AG04449 (cell line): ENCODE measurements at regions not wholly inside any gene's neighbourhood (a gene's known extent, or its start where the extent isn't known, plus 50 kb on each side); places are given as distances from the start of the nearest gene placed in this dataset.

ENCODE experiments used
- CTCF ChIA-PET: fragments of 350-600 bp; formaldehyde crosslinking; extraction: SDS; loops from one replicate; lab custom pipeline; 2021; ENCODE audit warnings: antibody characterized with exemption; lab: Yijun Ruan, JAX
- POLR2A ChIA-PET: fragments of 400-600, 350-600 bp; formaldehyde crosslinking; extraction: SDS; loops from one replicate; lab custom pipeline; 2020; ENCODE audit warnings: antibody characterized with exemption, inconsistent platforms; lab: Yijun Ruan, JAX
- DNase-seq: peaks from one replicate; pipeline ENCODE4 v3.0.0-alpha.2; 2010; ENCODE audit warnings: low read depth, low spot score
- H3K4me3 ChIP-seq: 2 replicates; pipeline ENCODE4 v1.5.1; 2011; ENCODE audit warnings: low read depth, mild to moderate bottlenecking, control low read depth, low read length
- TF ChIP-seq, protein P1 (sequence below): IDR thresholded peaks from one replicate; pipeline ENCODE4 v1.5.1; 2011; ENCODE audit warnings: mild to moderate bottlenecking, moderate library complexity, low read length, control low read depth, inconsistent platforms; ENCODE audit not compliant: insufficient read depth; ENCODE audit errors: missing control alignments

DNA sequence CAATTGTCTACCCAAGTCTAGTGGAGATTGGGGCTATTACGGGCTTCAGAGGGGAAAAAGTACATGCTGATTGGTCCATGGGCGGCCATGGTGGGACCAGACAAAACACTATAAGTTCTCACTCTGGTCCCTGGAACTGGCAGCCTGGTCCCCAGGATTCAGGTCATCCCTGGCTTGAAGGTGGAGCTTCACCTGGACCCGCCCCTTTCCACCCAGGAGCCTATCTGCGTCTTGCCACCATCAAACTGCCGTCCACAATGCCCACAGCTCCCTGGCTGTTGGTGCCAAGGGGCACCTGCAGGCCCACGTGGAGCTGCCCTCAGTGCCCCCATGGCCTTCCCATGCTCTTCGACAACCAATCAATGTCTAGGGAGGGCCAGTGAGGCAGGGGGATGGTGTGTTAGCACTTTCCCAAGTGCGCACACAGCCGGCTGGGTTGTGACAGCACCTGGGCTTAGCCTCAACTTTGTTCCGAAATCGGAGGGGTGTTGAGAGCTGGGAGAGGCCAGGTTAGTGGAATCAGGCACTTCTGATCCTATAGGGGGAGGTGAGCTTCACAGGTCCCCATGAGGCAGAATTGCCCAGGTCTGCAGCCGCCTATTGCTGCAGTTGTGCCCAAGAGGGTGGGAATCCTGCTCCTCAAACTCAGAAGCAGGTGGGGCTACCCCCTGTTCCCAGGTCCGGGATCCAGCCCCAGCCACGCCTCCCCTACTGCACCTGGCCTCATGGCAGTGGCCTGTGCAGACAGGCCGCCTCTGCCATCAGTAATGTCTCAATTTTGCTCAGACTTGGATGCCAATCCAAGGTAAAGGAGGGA lies 1369.4 kb upstream of the PRMT6 start:
- no peak overlapping the region for H3K4me3 ChIP-seq
- CTCF ChIA-PET, result no interaction called here
- no peak for DNase-seq
- TF ChIP-seq, protein P1, sequence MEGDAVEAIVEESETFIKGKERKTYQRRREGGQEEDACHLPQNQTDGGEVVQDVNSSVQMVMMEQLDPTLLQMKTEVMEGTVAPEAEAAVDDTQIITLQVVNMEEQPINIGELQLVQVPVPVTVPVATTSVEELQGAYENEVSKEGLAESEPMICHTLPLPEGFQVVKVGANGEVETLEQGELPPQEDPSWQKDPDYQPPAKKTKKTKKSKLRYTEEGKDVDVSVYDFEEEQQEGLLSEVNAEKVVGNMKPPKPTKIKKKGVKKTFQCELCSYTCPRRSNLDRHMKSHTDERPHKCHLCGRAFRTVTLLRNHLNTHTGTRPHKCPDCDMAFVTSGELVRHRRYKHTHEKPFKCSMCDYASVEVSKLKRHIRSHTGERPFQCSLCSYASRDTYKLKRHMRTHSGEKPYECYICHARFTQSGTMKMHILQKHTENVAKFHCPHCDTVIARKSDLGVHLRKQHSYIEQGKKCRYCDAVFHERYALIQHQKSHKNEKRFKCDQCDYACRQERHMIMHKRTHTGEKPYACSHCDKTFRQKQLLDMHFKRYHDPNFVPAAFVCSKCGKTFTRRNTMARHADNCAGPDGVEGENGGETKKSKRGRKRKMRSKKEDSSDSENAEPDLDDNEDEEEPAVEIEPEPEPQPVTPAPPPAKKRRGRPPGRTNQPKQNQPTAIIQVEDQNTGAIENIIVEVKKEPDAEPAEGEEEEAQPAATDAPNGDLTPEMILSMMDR, result no peak
- POLR2A ChIA-PET, result no interaction called here

DNA sequence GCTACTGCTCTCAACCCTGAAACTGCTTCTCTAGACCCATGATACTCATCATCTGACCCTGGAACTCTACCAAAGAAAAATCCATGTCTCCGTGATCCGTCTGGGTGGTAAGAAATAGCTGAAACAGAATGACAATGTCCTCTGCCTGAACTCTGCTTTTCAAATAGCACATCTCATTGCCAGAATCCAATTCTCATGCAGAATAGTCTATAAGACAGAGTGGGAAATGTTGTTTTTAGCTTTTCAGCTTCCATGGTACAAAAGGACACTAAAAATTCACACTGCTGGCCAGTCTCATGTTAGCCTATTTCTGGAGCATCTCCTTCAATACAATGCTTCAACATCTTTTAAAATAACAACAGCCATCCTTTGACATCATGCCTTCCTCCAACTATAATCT lies 1355.8 kb upstream of the PRMT6 start:
- CTCF ChIA-PET, result no interaction called here
- TF ChIP-seq, protein P1, result no peak
- POLR2A ChIA-PET, result no interaction called here

DNA sequence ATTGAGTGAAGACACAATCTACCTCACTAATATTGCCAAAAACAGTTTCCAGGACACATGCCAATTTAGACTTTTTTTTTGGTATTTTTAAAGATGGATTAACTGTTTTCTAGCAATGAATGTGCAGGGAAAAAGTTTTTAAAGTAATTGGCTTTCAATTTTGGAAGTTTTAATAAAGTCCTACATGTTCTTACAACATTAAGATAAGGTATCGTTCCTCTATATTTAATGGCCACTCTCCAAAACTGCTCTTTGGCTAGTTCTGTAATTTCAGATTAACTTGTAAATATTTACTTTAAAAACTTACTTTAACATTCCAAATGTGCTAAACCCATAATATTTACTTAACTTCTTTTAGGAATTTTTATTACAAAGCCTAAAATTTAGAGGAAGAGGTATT lies 1332.2 kb upstream of the PRMT6 start:
- POLR2A ChIA-PET, result no interaction called here

More for the DNA sequence above, 1355.8 kb upstream of the PRMT6 start:
- H3K4me3 ChIP-seq, result no peak overlapping the region
- DNase-seq, result no peak

DNA sequence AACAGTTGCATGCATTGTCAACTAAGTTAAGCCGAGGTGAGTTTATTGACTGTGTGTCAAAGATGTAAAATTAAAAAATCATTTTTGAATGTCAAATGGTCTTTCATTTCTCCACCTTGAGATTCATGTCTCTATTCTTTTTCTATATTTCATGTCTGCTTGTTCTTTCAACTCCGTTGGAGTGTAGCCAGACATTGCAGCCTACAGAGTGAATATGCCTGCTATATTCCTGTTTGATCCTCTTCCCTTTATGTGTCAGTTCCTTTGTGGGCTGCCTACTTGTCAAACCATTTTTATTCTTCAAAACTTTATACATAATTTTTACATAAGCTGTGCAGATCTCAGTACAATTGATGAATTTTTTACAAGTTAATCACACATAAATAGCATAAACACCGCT lies 1325.8 kb upstream of the PRMT6 start:
- TF ChIP-seq, protein P1, result no peak
- POLR2A ChIA-PET, result no interaction called here
- H3K4me3 ChIP-seq, result no peak overlapping the region
- no peak for DNase-seq
- CTCF ChIA-PET, result no interaction called here

More for the DNA sequence above, 1332.2 kb upstream of the PRMT6 start:
- CTCF ChIA-PET, result no interaction called here
- TF ChIP-seq, protein P1, result no peak
- no peak for DNase-seq
- H3K4me3 ChIP-seq, result no peak overlapping the region

DNA sequence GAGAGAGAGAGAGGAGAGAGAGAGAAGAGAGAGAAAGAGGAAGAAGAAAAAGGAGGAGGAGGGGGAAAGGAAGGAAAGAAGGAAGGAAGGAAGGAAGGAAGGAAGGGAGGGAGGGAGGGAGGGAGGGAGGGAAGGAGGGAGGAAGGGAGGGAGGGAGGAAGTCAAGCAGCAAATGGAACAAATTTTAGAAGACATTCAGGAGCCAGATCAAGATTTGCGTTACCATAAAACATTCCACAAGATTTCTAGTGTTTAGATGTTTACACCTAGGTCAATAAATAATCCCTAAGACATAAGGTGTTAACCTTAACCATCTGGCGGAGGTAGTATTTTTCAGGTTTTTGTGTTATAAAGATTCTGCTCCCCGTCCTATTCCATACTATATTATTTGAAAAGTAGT lies 1320.1 kb upstream of the PRMT6 start:
- TF ChIP-seq, protein P1, result no peak
- POLR2A ChIA-PET, result no interaction called here
- no peak for DNase-seq
- CTCF ChIA-PET, result no interaction called here
- H3K4me3 ChIP-seq, result no peak overlapping the region

DNA sequence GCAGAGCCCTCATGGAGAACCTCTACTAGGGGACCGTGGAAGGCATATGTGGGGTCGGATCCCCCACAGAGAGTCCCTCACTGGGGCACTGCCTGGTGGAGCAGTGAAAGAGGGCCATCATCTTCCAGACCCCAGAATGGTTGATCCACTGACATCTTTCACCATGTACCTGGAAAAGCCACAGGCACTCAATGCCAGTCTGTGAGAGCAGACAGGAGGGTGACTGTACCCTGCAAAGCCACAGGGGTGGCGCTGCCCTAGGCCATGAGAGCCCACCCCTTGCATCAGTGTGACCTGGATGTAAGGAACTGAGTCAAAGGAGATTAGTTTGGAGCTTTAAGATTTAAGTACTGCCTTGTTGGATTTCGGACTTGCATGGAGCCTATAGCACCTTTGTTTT lies 1276.7 kb upstream of the PRMT6 start:
- H3K4me3 ChIP-seq, result no peak overlapping the region
- no peak for DNase-seq
- TF ChIP-seq, protein P1, result no peak
- ChIA-PET CTCF (no interaction called here), POLR2A (no interaction called here)
